ENCODE measurements at regions not wholly inside any gene's neighbourhood (a gene's known extent, or its start where the extent isn't known, plus 50 kb on each side); places are given as distances from the start of the nearest gene placed in this dataset.

- no peak for DNase-seq (ENCODE audit: low spot score)
Measured at GRCh38 chr15:72919936-72920465, 132.3 kb upstream of the NEO1 start.

- DNase-seq (ENCODE audit: low spot score), result no peak
Measured at GRCh38 chr15:72916897-72917296, 133.3 kb upstream of the ADPGK start.

GRCh38 chr15:72916378-72916777, 132.8 kb upstream of the ADPGK start:
- DNase-seq (ENCODE audit: low spot score), result no peak

- DNase-seq (ENCODE audit: low spot score), result no peak
Measured at GRCh38 chr15:72915843-72916242, 132.3 kb upstream of the ADPGK start.

GRCh38 chr15:72912996-72913395, 129.4 kb upstream of the ADPGK start:
- DNase-seq (ENCODE audit: low spot score), result no peak

- no peak for DNase-seq (ENCODE audit: low spot score)
Measured at GRCh38 chr15:72912121-72912520, 128.6 kb upstream of the ADPGK start.

GRCh38 chr15:72911626-72912025, 128.1 kb upstream of the ADPGK start:
- no peak for DNase-seq (ENCODE audit: low spot score)

GRCh38 chr15:72908713-72909112, 125.2 kb upstream of the ADPGK start:
- no peak for DNase-seq (ENCODE audit: low spot score)

GRCh38 chr15:72907733-72908132, 124.2 kb upstream of the ADPGK start:
- no peak for DNase-seq (ENCODE audit: low spot score)

GRCh38 chr15:72902919-72903260, 119.3 kb upstream of the ADPGK start:
- DNase-seq (ENCODE audit: low spot score), result no peak

GRCh38 chr15:72902245-72902918, 118.8 kb upstream of the ADPGK start:
- peak; percentile 74 for DNase-seq (ENCODE audit: low spot score)

GRCh38 chr15:72892986-72893385, 109.4 kb upstream of the ADPGK start:
- no peak for DNase-seq (ENCODE audit: low spot score)

GRCh38 chr15:72890043-72890442, 106.5 kb upstream of the ADPGK start:
- DNase-seq (ENCODE audit: low spot score), result no peak

GRCh38 chr15:72889545-72889944, 106.0 kb upstream of the ADPGK start:
- DNase-seq (ENCODE audit: low spot score), result no peak

- DNase-seq (ENCODE audit: low spot score), result no peak
Measured at GRCh38 chr15:72888811-72889210, 105.3 kb upstream of the ADPGK start.

- DNase-seq (ENCODE audit: low spot score), result no peak
Measured at GRCh38 chr15:72888211-72888610, 104.7 kb upstream of the ADPGK start.

- no peak for DNase-seq (ENCODE audit: low spot score)
Measured at GRCh38 chr15:72887376-72887775, 103.8 kb upstream of the ADPGK start.

- no peak for DNase-seq (ENCODE audit: low spot score)
Measured at GRCh38 chr15:72884311-72884710, 100.8 kb upstream of the ADPGK start.

GRCh38 chr15:72873379-72874233, 90.0 kb upstream of the ADPGK start:
- no peak for DNase-seq (ENCODE audit: low spot score)

- DNase-seq (ENCODE audit: low spot score), result no peak
Measured at GRCh38 chr15:72872066-72872845, 88.7 kb upstream of the ADPGK start.

- no peak for DNase-seq (ENCODE audit: low spot score)
Measured at GRCh38 chr15:72866866-72867616, 83.5 kb upstream of the ADPGK start.

- DNase-seq (ENCODE audit: low spot score), result no peak
Measured at GRCh38 chr15:72866182-72866581, 82.6 kb upstream of the ADPGK start.

All from hepatic stellate cell (primary cell).